AG09309 (cell line): ENCODE measurements at regions not wholly inside any gene's neighbourhood (a gene's known extent, or its start where the extent isn't known, plus 50 kb on each side); places are given as distances from the start of the nearest gene placed in this dataset.

Experiments used
- DNase-seq: peaks from one replicate; pipeline ENCODE4 v3.0.0-alpha.2; 2010; ENCODE audit warnings: low read depth
- H3K4me3 ChIP-seq: 2 replicates; pipeline ENCODE4 v1.5.1; 2011; ENCODE audit warnings: mild to moderate bottlenecking, low read depth, low read length, moderate library complexity; ENCODE audit not compliant: control insufficient read depth
- CTCF ChIP-seq: IDR thresholded peaks from 2 replicates; pipeline ENCODE4 v1.5.1; 2011; ENCODE audit warnings: mild to moderate bottlenecking, low read depth, low read length, inconsistent platforms; ENCODE audit not compliant: insufficient read depth, control insufficient read depth; ENCODE audit errors: missing control alignments

DNA sequence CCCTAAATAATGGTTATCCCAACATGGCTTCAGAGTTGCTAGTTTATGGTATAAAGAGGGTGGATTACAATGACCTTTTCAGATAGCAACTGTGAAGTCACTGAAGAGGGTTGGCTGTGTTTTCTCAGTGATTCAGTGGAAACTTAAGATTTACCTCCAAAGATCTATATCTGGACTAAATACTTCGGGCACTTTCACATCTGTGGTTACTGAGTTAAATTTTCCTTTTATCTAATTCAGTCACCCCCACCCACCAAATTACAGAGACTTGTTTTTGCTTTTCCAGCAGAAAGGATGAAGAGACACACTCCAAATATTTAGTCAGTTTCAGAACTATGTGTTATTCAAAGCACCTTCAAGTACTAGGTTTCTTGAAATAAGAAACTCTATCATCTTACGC, 573.2 kb downstream of the CCDC171 start:
- no peak overlapping the region for H3K4me3 ChIP-seq
- TF ChIP-seq CTCF, result no peak
- no peak for DNase-seq

DNA sequence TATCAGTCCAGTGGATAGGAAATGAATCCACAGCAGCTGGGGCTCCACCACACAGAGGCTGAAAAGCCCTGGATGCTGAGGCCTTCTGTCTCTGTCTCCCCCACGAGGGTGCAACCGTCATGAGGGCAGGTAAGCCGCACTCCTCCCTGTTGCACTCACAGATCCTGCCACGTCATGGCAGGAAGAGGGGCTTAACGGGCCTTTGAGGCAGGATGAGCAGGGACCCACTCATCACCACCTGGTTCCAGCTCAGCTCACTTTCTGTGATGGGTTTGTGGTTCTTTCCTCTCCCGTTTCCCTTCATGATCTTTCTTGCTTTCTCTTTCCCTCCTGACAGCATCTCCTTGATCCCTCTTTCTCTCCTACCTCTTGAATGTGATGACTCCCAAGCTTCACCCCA, 575.2 kb downstream of the CCDC171 start:
- H3K4me3 ChIP-seq, result no peak overlapping the region
- DNase-seq, result no peak
- no peak for TF ChIP-seq CTCF

- peak; percentile 30 for TF ChIP-seq CTCF
- no peak for DNase-seq
- H3K4me3 ChIP-seq, result no peak overlapping the region
Measured at GRCh38 chr9:16131264-16131663, 578.4 kb downstream of the CCDC171 start.

DNA sequence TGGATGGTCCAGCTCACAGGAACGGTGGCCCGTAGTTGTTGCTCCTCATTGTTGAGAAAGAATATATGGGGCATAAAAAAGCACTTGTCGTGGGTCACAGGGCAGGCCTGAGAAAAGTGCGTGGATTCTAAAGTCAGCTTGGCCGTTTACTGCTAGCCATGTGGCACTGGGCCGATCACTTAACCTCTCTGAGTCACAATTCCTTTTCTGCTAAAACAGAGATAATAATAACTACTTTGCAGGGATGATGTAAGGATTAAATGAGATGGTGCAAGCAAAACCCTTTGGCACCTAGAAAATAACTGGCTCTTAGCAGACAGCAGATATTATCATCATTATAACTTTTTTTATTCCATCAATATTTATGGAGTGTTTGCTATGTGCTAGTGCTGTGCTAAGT, 579.7 kb downstream of the CCDC171 start:
- no peak for TF ChIP-seq CTCF
- peak; percentile 47 for DNase-seq
- no peak overlapping the region for H3K4me3 ChIP-seq

DNA sequence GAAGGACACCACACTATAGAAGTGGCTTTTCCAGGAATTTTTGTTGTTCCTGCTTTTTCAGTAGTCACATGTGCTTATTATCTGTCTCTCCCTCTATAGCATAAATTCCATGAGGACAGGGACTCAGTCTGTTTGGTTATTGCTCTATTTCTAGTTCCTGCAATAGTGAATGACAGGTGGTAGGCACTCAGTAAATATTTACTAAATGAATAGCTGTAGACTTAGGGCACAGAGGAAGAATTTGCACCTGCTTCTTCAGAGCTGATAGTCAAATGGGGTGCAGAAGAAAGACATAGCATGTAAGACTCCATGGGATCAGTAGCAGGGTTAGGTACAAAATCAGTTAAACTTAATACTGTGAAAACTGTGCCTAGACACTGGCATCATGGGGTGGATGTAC, 580.2 kb downstream of the CCDC171 start:
- DNase-seq, result no peak
- no peak overlapping the region for H3K4me3 ChIP-seq
- TF ChIP-seq CTCF, result no peak

GRCh38 chr9:16133556-16134227, 580.8 kb downstream of the CCDC171 start:
- no peak overlapping the region for H3K4me3 ChIP-seq
- no peak for DNase-seq

More at GRCh38 chr9:16133556-16134227, 580.8 kb downstream of the CCDC171 start:
- TF ChIP-seq CTCF, result peak; percentile 61
